ENCODE measurements at regions not wholly inside any gene's neighbourhood (a gene's known extent, or its start where the extent isn't known, plus 50 kb on each side); places are given as distances from the start of the nearest gene placed in this dataset.

GRCh38 chr7:119436882-119437281, 836.1 kb upstream of the KCND2 start:
- TF ChIP-seq CTCF (IDR thresholded peaks at IDR 0.05) (no peak), EZH2 (IDR thresholded peaks at IDR 0.05; ENCODE audit: borderline replicate concordance, insufficient read depth, low read depth, low read length, poor library complexity, severe bottlenecking) (no peak)
